Type B pancreatic cell (in vitro differentiated cells): ENCODE measurements at regions not wholly inside any gene's neighbourhood (a gene's known extent, or its start where the extent isn't known, plus 50 kb on each side); places are given as distances from the start of the nearest gene placed in this dataset.

Source experiments
- DNase-seq: peaks from one replicate; pipeline ENCODE4 v3.0.0; 2021; ENCODE audit warnings: mixed read lengths; ENCODE audit not compliant: unreplicated experiment; ENCODE audit errors: extremely low spot score
- H3K27ac Mint-ChIP-seq: 2 replicates; pipeline ENCODE4 v1.8.0; 2021; ENCODE audit warnings: mild to moderate bottlenecking, mixed read lengths
- H3K27me3 Mint-ChIP-seq: 2 replicates; pipeline ENCODE4 v1.8.0; 2021; ENCODE audit warnings: mixed read lengths
- H3K36me3 Mint-ChIP-seq: 2 replicates; pipeline ENCODE4 v1.8.0; 2021; ENCODE audit warnings: mixed read lengths
- H3K4me1 Mint-ChIP-seq: one replicate; pipeline ENCODE4 v1.8.0; 2021; ENCODE audit warnings: mixed read lengths; ENCODE audit not compliant: unreplicated experiment
- H3K4me3 Mint-ChIP-seq: 2 replicates; pipeline ENCODE4 v1.8.0; 2021; ENCODE audit warnings: mild to moderate bottlenecking, mixed read lengths
- H3K9me3 Mint-ChIP-seq: 2 replicates; pipeline ENCODE4 v1.8.0; 2021; ENCODE audit warnings: mixed read lengths
- TF ChIP-seq, protein P1 (sequence below): fragments of 200-600 bp; sonication (generic); conservative IDR thresholded peaks from 2 replicates; pipeline ENCODE4 v1.5.0; 2021; ENCODE audit warnings: antibody characterized with exemption, mild to moderate bottlenecking

DNA sequence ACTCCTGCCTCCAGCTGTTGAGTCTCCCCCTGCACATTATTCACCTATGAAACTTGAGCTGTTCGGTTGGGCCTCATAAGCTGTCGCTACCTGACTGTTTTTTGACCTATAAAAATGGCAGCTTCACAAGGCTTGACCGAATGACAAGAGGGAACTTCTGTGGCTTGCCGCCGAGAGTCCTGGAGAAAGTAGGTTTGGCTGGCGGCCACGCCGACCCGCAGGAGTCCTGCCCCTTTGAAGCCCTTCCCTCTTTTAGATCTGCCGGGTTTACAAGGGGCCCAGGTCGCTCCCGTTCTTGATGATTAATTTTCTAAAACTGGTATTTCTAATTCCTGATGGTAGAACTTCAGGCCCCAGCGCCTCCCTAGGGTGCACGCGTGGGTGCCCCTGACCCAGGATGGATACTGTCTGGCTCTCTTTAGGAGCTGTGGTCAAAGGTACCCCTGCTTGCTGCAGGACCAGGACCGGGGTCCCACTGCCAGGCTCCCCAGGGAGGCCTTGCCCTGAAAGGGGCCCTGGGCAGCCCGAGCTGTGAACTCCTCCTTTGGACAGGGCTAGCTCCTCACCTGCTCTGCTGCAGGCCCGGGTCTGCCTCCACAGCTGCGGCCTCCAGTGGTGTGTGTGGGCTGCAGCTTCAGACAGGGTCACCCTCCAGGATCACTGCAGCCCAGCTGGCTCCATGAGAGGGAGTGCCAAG lies 171.8 kb downstream of the CTTN start:
- Mint-ChIP-seq H3K36me3 (no peaks in the 10 kb centered on the region), H3K27ac (no peak overlapping the region), H3K27me3 (no peaks in the 10 kb centered on the region), H3K4me3 (no peak overlapping the region), H3K9me3 (peaks cover 4% of the 10 kb centered on the region), H3K4me1 (peaks cover 9% of the 10 kb centered on the region)
- DNase-seq: no peak
- TF ChIP-seq, protein P1, sequence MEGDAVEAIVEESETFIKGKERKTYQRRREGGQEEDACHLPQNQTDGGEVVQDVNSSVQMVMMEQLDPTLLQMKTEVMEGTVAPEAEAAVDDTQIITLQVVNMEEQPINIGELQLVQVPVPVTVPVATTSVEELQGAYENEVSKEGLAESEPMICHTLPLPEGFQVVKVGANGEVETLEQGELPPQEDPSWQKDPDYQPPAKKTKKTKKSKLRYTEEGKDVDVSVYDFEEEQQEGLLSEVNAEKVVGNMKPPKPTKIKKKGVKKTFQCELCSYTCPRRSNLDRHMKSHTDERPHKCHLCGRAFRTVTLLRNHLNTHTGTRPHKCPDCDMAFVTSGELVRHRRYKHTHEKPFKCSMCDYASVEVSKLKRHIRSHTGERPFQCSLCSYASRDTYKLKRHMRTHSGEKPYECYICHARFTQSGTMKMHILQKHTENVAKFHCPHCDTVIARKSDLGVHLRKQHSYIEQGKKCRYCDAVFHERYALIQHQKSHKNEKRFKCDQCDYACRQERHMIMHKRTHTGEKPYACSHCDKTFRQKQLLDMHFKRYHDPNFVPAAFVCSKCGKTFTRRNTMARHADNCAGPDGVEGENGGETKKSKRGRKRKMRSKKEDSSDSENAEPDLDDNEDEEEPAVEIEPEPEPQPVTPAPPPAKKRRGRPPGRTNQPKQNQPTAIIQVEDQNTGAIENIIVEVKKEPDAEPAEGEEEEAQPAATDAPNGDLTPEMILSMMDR: no peak

DNA sequence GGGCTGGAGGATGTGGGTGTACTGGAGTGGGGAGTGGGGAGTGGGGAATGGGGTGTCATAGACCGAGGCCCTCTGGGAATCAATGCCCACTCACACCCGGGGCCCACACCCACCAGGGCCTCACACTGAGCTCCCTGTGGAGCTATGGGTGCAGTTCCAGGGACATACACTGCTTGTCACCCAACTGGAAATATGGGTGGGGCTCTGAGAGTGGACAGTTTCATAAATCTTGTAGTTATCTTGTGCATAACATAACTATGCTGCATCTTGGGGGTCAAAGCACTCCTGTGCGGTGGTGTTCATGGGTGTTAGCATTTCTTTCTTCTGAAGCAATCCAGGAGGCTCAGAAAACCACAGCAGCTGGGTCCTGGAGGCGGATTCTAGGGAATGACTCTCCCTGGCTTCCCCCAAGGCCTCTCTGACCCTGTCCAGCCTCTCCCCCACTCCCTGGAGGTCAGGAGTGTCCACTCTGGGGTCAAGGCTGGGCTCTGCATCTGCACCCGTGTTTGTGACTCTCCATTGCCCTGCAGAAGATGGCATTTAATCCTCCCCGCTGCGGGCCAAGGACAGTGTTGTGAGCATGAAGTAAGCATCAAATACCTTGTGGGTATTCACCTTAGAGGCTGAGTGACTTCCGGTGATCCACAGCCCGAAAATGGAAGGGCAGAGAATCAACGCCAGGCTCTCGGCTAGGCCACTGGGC lies 172.5 kb downstream of the CTTN start:
- H3K36me3 Mint-ChIP-seq: no peaks in the 10 kb centered on the region
- H3K27me3 Mint-ChIP-seq: no peaks in the 10 kb centered on the region
- H3K9me3 Mint-ChIP-seq: peaks cover 4% of the 10 kb centered on the region
- H3K4me3 Mint-ChIP-seq: no peak overlapping the region
- TF ChIP-seq, protein P1: no peak
- H3K4me1 Mint-ChIP-seq: peaks cover 9% of the 10 kb centered on the region
- no peak overlapping the region for H3K27ac Mint-ChIP-seq
- no peak for DNase-seq

DNA sequence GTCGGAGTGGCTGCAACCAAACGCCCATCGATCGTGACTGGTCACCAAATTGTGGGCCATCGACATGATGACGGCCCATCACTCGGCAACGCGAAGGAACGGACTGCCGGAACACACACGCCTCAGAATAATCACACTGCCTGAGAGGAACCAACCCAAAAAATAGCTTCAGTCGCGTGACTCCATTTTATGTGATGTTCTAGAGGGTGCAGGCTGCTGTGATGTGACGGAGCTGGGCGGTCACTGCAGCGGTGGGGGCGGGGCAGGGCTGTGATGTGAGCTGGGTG lies 174.6 kb downstream of the CTTN start:
- Mint-ChIP-seq H3K27me3 (no peaks in the 10 kb centered on the region), H3K27ac (no peak overlapping the region), H3K36me3 (no peaks in the 10 kb centered on the region), H3K9me3 (no peaks in the 10 kb centered on the region), H3K4me1 (no peaks in the 10 kb centered on the region), H3K4me3 (no peak overlapping the region)
- TF ChIP-seq, protein P1: no peak
- no peak for DNase-seq

DNA sequence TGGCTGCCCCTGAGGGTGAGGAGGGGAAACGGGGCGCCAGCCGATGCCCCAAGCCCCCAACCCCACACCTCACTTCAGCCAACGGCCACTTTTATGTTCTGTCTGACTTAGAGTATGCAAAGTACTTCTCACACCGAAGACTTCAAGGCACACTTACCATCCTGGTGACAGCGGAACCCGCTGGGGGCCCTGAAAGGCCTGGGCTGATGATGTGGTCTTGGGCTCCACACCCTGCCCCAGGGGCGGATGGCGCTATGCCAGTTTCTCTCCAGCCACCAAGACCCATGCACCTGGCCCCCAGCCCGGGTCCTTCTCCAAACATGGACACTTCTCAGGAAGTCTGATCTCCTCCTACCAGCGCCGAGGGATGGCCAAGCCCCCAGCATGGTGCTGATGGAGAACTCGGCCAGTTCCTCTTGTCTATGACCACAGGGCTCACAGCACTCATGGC lies 175.4 kb downstream of the CTTN start:
- Mint-ChIP-seq H3K36me3 (no peaks in the 10 kb centered on the region), H3K27ac (no peak overlapping the region), H3K9me3 (no peaks in the 10 kb centered on the region), H3K4me3 (no peak overlapping the region), H3K27me3 (no peaks in the 10 kb centered on the region), H3K4me1 (no peaks in the 10 kb centered on the region)
- TF ChIP-seq, protein P1: no peak
- no peak for DNase-seq

DNA sequence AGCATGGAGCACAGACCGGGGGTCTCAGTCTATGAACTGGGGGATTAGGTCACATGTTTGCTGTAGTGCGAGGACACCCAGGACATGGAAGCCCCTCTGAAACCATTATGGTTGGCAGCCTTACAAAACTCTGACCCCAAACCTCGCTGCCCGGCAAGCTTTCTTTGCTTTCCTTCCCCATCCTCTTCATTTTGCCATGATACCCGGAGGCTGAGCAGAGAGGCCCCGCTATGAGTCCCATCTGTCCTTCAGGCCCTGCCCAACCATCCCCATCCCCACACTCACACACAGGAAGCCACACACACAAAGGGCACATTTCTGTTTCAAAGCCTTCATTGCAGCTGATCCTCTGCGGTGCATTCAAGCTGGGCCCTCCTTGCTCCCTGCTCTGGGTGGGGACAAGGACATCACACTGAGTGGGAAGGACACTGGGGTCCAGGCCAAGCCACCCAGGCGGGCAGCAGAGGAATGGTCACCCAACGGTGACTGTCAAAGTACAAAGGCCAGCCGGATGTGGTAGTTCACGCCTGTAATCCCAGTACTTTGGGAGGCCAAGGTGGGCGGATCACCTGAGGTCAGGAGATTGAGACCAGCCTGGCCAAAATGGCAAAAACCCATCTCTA lies 176.5 kb downstream of the CTTN start:
- Mint-ChIP-seq H3K27ac (no peak overlapping the region), H3K36me3 (no peaks in the 10 kb centered on the region), H3K9me3 (no peaks in the 10 kb centered on the region), H3K4me1 (no peaks in the 10 kb centered on the region), H3K27me3 (no peaks in the 10 kb centered on the region), H3K4me3 (no peak overlapping the region)
- TF ChIP-seq, protein P1: no peak
- no peak for DNase-seq
